Activated CD8-positive, alpha-beta memory T cell treated with anti-CD3 and anti-CD28 coated beads, Interleukin-2, amount 50 U/mL, for 48 hours (primary cell): ENCODE measurements at regions not wholly inside any gene's neighbourhood (a gene's known extent, or its start where the extent isn't known, plus 50 kb on each side); places are given as distances from the start of the nearest gene placed in this dataset.

Source experiments
- DNase-seq: peaks from one replicate; pipeline ENCODE4 v3.0.0-alpha.2; 2020

DNA sequence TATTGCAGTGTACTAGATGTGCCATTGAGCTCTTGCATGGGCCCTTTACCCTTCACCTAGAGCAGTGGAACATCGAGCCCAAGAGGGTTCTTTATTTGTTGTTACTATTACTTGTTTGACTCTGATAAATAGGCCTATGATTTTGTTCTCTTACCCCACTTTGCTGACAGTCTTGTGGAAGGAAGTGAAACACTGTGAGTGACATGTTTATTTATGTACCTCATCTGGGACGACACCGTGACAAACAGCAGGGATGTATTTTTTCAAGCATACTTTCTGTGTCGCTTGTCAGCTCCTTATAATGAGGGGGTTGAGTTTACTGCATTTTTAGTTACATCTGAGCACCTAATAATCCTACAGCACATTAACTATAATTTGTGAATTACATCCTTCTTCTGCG is 1010.3 kb upstream of the TENM4 start:
- DNase-seq: no peak

GRCh38 chr11:80448709-80449108 is 1007.9 kb upstream of the TENM4 start:
- DNase-seq: no peak

DNA sequence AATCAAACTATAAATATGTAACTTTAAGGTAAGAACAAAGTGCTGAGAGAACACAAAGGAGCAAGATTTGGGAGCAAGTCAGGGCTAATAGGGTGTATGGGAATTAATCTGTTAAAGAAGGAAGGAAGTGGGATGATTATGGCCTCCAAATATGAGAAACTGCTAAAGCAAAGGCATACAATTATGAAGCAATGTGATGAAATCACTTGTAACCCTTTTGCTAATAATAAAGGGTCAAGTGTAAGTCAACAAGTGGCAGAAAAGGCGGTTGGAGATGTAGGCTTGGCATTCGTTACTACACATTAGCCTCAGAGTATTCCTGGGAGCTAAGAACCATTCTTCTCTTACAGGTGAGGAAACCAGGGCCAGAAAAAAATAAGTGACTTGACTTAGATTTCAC is 1002.3 kb upstream of the TENM4 start:
- DNase-seq: no peak

- no peak for DNase-seq
Observed at GRCh38 chr11:80441821-80442220, 1001.0 kb upstream of the TENM4 start.

GRCh38 chr11:80440835-80441234 is 1000.0 kb upstream of the TENM4 start:
- DNase-seq: no peak

GRCh38 chr11:80436547-80436946 is 995.7 kb upstream of the TENM4 start:
- DNase-seq: no peak

DNA sequence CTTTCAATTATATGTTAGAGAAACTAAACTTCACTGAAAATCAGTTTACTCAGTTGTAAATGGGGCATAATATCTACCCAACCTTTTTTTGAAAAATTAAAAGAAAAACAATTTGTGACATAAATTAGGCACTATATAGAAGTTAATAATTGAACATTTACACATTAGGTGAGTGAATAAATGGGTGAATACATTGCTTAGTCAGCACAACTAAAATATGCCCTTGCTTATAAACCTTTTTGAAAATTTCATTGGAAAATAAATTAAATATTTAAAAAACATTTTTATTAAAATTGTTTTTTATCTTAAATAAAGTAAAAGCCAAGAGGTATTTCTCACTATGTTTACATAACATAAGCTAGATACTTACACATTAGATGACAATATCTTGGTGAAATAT is 994.5 kb upstream of the TENM4 start:
- no peak for DNase-seq

GRCh38 chr11:80432057-80432456 is 991.2 kb upstream of the TENM4 start:
- no peak for DNase-seq

DNA sequence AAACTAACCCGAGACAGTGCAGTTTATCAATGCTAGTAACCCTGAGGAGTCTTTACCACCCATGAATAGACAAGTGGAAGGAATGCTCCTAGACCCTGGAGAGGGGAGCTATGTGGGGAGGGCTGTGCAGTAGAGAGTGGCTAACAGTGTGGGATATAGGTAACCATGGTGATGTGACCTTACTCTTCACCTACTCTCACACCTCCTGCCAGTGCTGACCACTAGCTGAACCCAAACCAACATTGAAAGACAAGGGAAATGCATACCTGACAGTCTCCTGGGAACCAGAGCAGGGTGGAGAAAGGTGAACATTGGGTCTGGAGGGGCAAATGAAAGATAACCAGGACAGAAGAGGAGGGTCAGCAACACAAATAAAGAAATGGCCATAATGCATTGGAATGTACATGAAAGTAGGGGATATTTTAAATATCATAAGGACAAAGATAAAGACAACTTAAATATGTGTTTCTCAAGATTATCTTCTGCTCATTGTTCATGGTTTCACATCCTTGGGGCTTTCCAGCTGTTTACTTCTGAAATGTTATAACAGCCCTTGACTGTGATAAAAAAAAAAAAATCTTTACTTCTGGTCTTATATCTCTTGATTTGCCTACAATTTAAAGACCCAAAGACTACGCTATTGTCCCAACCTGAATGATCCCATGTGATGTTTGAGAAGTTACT is 983.3 kb upstream of the TENM4 start:
- DNase-seq: no peak

GRCh38 chr11:80420374-80420773 is 979.5 kb upstream of the TENM4 start:
- DNase-seq: no peak

DNA sequence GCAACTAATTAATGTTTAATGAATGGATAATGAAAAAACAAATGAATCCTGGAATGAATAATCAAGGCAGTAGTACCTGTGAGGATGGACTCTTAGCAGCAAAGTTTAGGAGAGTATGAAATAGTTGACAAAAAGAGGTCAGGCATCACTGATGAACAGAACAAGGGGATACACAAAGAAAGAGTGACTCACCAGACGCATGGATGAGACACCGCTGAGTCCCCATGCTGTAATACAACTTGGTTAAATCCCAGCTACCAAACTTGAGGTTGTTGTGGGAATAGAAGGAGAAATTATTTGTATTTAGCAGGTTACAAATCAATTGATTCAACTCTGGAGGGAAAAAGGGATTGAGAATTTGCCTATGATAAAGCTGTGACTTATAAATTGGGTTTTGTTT is 976.9 kb upstream of the TENM4 start:
- no peak for DNase-seq

DNA sequence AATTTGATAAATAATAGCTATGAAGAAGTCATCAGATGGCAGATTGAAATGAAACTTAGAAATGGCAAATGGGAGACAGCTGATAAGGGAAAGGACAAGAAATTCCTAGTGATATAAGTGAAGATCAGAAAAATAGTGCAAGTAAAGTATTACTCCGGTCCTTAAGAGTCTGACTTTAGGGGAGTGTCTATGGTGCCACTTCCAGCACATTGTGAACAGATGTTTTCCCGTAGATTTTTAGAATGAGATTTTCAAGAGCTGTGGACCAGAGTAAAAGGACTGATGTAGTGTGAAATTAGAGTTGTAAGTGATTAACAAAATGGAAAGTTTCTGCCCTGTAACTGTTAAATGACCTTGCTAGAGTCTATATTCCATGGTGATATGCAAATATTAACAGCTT is 974.8 kb upstream of the TENM4 start:
- DNase-seq: no peak

DNA sequence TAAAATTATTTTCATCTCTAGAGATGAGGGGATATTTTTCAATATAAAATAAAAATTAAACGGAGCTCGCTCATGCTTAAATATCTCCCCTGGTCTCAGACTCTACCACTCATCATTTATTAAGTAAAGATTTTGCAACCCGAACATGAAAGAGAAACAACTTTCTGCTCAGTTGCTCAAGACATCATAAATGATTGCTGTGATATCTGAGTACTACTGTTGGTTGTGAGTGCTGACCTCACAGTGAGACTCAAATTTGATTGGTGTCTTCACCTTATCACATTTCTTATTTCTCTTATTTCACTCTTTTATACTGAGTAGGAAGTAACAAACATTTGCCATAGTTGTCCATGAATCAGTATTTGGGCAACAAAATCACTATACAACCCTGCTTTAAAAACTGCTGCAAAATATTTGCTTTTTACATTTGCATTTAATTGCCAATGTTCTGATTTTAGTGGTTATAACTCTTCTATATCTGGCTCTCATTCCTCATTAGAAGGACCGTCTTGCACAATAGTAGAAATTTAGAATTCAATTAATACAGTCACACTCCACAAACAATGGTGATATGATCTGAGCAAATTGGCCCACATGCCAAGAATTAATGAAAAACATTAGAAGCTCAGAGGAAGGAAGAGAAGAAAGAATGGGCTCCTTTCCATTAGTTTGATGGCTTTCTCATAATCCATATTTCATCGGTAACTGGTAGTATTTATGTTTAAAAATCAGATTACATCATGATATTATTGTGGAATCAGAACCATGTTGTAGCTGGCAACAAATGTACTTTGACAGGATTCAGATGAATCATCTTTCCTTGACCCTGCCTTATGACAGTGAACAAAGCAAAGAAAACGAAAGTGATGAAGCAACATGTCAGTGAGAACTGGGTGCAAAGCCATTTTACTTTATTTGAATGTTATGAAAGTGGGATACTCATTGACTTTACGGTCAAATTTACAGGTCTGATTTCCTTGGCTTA is 973.6 kb upstream of the TENM4 start:
- no peak for DNase-seq

- DNase-seq: no peak
Observed at GRCh38 chr11:80412604-80413003, 971.8 kb upstream of the TENM4 start.

- DNase-seq: no peak
Observed at GRCh38 chr11:80393210-80393609, 952.4 kb upstream of the TENM4 start.

DNA sequence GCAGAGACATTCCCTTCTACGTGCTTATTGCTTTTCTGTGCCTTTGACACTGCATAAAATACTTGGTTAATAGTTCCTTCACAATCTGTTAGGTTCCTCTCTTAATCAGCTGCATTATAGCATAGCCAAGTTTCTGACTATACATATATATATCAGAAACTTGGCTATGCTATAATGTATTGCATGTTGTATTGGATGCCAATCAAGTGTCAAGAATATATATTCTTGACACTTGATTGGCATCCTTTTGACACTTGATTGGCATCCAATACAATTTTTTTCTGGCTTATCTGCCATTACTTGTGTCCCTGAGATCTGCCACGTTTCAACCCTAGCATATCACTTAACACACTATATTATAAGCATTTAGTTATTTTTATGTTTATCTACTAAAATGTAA is 949.7 kb upstream of the TENM4 start:
- DNase-seq: no peak

DNA sequence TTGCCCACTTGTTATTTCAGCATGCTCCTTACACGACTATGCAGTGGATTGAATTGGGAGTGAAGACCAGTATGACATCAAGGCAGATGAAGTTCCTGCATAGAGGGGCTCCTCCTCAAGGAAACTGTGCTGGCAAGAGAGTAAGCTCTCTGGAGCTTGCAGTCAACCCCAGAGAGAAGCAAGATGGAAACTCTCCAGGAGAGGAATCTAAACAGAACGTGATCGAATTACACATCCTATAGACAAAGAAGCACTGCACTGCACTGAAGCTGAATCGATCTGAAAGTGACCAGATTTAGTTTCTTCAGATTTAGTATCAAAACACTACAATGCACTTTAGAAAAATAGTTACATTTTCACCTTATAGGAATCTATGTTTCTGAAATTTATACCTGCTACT is 947.7 kb upstream of the TENM4 start:
- DNase-seq: no peak

- no peak for DNase-seq
Observed at GRCh38 chr11:80388130-80388529, 947.3 kb upstream of the TENM4 start.

DNA sequence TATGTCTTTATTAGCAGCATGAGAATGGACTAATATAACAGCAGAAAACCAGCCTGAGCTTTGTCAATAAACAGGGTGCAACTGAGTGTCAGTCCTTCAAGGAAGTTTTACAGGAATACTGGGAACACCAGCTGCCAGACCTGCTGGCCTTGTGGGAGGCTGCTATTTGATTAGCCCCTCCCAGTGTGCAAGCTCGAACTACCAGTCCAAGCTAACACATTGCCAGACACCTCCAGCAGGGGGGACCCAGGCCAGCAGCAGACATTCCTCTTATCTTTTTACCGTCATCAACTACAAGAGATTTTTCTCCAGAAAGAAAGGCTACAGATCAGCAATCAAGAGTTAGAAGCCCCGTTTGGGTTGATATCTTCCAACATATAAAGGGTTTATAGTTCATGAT is 942.8 kb upstream of the TENM4 start:
- DNase-seq: no peak

DNA sequence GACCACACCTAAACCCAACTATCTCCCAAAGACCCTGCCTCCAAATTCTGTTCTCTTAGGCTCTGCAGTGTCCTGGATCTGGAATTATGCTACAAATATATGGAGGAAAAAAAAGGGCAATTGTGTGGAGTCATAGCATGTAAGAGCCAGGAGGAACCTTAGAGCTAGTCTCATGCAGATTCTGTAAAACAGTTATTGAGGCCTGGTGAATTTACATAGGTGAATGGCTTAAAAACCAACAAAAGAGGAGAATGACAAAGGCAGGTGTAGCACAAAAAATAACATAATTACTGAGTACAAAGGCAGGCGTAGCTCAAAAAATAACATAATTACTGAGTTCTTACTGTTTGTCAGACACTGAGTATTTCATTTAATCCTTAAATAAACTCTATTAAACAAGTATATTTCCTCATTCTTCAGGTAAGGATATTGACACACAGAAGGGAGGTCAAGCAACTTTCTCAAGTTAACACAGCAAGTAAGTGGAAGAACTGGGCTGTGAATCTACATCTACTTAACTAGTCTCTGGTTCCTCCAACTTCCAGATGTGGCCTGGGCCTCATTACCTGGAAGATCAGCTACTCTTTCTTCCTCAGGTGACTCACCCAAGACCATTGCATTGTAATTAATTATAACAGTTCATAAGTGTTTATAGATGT is 938.9 kb upstream of the TENM4 start:
- no peak for DNase-seq

DNA sequence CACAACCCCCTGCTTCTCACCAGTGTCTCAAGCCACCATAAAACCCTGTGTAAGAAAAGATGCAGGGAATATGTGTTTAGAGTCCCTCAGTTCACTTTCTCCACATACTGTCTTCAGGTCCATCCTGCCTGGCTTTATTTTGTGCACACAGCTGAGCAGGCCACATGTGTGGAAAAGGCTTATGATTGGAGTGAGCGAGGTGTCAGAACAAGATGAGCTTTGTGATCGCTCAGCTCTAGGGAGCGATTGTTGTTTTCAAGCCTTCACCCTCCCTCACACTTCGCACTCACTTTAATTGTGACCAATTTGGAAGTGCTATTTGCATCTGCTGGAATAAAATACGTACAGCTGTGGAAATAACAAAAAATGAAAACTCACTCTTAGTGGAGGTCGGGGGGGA is 931.1 kb upstream of the TENM4 start:
- no peak for DNase-seq

DNA sequence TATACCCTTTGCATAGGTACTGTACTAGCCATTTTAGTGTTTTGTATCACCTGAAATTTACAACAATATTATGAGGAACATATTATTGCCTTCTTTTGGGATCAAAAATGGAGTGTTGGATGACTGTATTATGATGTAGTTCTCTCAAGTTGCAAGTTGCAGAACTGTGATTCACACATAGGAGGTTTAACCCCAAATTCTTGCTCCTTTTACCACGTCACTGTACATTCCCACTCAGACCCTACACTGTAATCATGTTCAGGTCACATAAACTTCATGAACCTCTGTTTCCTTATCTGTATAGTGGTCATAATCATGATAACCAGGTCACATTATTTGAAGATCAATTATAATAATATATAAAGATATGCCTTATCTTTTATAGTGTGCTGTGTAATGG is 925.1 kb upstream of the TENM4 start:
- DNase-seq: no peak

DNA sequence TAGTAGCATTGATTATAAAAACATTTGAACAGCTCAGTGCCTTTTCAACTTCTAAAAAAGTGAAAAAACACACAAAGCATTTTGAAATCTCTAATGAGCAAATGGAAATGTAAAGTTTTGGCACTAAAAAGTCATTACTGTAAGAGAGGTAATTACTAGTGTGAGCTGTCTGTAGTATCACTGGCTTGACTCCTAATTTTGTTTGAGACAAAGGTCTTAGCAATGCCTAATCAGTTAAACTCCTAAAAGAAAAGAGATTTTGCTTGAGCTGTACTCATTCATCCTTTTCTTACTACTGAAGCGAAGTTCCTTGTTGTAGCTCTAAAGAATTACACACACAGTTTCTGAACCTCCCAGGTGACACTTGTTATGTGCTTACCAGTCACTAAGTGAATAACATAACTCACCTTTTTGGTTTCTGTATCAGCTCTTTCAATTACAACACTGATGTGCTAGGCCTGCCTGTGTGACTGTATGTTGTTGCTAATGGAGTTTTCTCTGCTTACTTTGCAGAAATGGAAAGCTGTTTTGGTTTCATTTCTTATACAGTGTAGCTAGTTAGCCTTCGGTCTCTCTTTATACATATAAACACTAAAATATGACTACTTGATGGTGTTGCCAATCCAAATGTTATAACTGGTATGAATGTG is 924.4 kb upstream of the TENM4 start:
- no peak for DNase-seq
